ENCODE measurements at regions not wholly inside any gene's neighbourhood (a gene's known extent, or its start where the extent isn't known, plus 50 kb on each side); places are given as distances from the start of the nearest gene placed in this dataset.

DNA sequence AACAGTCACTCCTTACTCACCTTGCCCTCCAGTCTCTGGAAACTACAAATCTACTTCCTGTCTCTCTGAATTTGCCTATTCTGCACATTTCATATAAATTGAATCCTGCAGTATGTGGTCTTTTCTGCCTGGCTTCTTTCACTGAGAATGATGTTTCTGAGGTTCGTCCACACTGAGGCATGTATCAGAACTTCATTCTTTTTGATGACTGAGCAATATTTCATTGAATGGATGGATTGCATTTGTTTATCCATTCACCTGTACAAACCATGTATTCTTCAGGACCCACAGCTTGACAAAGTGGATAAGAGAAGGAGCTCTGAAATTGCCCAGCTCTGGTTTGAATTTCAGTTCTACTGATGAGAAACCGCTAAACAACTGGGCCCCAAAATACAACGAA is 118.9 kb upstream of the ARRDC4 start:
- DNase-seq (ENCODE audit: low read depth in 2 of 2) = no peak
- Histone ChIP-seq H3K27ac (ENCODE audit: insufficient read depth, low read length) (no peak overlapping the region), H3K9me3 (ENCODE audit: control insufficient read depth, insufficient read depth, low read depth, low read length) (no peaks in the 10 kb centered on the region), H3K4me3 (replicated peaks in 1 of 4; ENCODE audit: control extremely low read depth in 1 of 4, insufficient read depth in 1 of 4, low read depth in 3 of 4, low read length in 4 of 4) (no peak overlapping the region), H3K36me3 (ENCODE audit: control insufficient read depth, insufficient read depth, low read length) (no peaks in the 10 kb centered on the region), H2AFZ (ENCODE audit: low read length) (no peak overlapping the region), H4K20me1 (ENCODE audit: control insufficient read depth, extremely low read depth, insufficient read depth, low read length) (no peaks in the 10 kb centered on the region), H3K27me3 (ENCODE audit: control insufficient read depth, insufficient read depth, low read length) (no peaks in the 10 kb centered on the region), H3K4me1 (ENCODE audit: control insufficient read depth, extremely low read depth, insufficient read depth, low read length) (no peaks in the 10 kb centered on the region), H3K4me2 (ENCODE audit: extremely low read depth, insufficient read depth, low read length) (no peak overlapping the region), H3K9ac (ENCODE audit: insufficient read depth, low read length) (no peak overlapping the region), H3K79me2 (ENCODE audit: control insufficient read depth, insufficient read depth, low read length) (no peaks in the 10 kb centered on the region)
- TF ChIP-seq, protein P1, sequence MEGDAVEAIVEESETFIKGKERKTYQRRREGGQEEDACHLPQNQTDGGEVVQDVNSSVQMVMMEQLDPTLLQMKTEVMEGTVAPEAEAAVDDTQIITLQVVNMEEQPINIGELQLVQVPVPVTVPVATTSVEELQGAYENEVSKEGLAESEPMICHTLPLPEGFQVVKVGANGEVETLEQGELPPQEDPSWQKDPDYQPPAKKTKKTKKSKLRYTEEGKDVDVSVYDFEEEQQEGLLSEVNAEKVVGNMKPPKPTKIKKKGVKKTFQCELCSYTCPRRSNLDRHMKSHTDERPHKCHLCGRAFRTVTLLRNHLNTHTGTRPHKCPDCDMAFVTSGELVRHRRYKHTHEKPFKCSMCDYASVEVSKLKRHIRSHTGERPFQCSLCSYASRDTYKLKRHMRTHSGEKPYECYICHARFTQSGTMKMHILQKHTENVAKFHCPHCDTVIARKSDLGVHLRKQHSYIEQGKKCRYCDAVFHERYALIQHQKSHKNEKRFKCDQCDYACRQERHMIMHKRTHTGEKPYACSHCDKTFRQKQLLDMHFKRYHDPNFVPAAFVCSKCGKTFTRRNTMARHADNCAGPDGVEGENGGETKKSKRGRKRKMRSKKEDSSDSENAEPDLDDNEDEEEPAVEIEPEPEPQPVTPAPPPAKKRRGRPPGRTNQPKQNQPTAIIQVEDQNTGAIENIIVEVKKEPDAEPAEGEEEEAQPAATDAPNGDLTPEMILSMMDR (conservative IDR thresholded peaks at IDR 0.05 in 1 of 2, IDR thresholded peaks at IDR 0.05 in 1 of 2; ENCODE audit: low read depth in 1 of 2, low read length in 2 of 2) = no peak
- no peak for TF ChIP-seq EZH2 (IDR thresholded peaks at IDR 0.05; ENCODE audit: low read length, missing control alignments)

DNA sequence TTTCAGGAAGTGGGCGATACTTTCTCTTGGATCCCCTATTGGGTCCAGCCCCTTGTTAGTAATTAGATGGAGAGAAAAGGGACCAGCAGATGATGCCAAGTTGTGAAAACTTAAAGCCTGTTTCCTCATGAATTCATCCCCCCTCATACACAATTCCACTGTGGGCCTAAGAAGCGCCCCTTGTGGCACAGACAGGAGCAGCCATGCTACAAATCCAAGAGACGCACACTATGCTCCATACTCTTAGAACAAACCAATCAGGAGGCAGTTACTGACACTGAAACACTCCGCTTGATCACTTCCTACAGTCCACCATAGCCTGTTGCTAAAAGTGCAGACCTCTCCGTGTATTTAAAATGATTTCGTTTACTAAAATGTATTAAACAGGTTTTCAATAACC is 111.3 kb upstream of the ARRDC4 start:
- no peak overlapping the region for H2AFZ ChIP-seq (ENCODE audit: low read length)
- DNase-seq (ENCODE audit: low read depth in 2 of 2) = no peak
- H3K9ac ChIP-seq (ENCODE audit: insufficient read depth, low read length) = no peak overlapping the region
- H3K27ac ChIP-seq (ENCODE audit: insufficient read depth, low read length) = no peak overlapping the region
- no peak overlapping the region for H3K4me2 ChIP-seq (ENCODE audit: extremely low read depth, insufficient read depth, low read length)
- TF ChIP-seq, protein P1 (conservative IDR thresholded peaks at IDR 0.05 in 1 of 2, IDR thresholded peaks at IDR 0.05 in 1 of 2; ENCODE audit: low read depth in 1 of 2, low read length in 2 of 2) = no peak
- TF ChIP-seq EZH2 (IDR thresholded peaks at IDR 0.05; ENCODE audit: low read length, missing control alignments) = no peak
- no peaks in the 10 kb centered on the region for H3K36me3 ChIP-seq (ENCODE audit: control insufficient read depth, insufficient read depth, low read length)
- no peak overlapping the region for H3K4me3 ChIP-seq (replicated peaks in 1 of 4; ENCODE audit: control extremely low read depth in 1 of 4, insufficient read depth in 1 of 4, low read depth in 3 of 4, low read length in 4 of 4)
- H3K27me3 ChIP-seq (ENCODE audit: control insufficient read depth, insufficient read depth, low read length) = no peaks in the 10 kb centered on the region
- no peaks in the 10 kb centered on the region for H4K20me1 ChIP-seq (ENCODE audit: control insufficient read depth, extremely low read depth, insufficient read depth, low read length)
- H3K79me2 ChIP-seq (ENCODE audit: control insufficient read depth, insufficient read depth, low read length) = no peaks in the 10 kb centered on the region
- H3K4me1 ChIP-seq (ENCODE audit: control insufficient read depth, extremely low read depth, insufficient read depth, low read length) = no peaks in the 10 kb centered on the region
- H3K9me3 ChIP-seq (ENCODE audit: control insufficient read depth, insufficient read depth, low read depth, low read length) = no peaks in the 10 kb centered on the region

DNA sequence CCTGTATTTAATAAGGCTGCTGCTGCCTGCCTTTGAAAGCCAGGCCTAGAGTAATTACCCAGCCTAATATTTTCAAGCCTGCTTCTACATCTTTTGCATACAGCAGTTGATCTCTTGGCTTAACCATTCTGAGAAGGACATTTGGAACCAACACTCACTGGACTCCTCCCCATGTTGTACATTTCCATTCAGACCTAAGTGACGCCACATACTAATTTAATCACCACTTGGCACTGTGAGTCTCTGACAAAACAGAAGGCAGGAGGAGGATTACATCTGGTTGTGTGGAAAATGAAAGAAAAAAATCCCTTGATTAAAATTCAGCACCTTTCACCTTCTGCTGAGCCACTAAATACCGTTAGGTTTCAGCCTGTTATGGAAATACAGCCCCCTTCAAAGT is 102.2 kb upstream of the ARRDC4 start:
- no peak overlapping the region for H3K4me3 ChIP-seq (replicated peaks in 1 of 4; ENCODE audit: control extremely low read depth in 1 of 4, insufficient read depth in 1 of 4, low read depth in 3 of 4, low read length in 4 of 4)
- no peaks in the 10 kb centered on the region for H3K27me3 ChIP-seq (ENCODE audit: control insufficient read depth, insufficient read depth, low read length)

More for the DNA sequence above, 102.2 kb upstream of the ARRDC4 start:
- no peaks in the 10 kb centered on the region for H3K79me2 ChIP-seq (ENCODE audit: control insufficient read depth, insufficient read depth, low read length)
- no peak for DNase-seq (ENCODE audit: low read depth in 2 of 2)
- TF ChIP-seq, protein P1 (conservative IDR thresholded peaks at IDR 0.05 in 1 of 2, IDR thresholded peaks at IDR 0.05 in 1 of 2; ENCODE audit: low read depth in 1 of 2, low read length in 2 of 2) = no peak
- no peak for TF ChIP-seq EZH2 (IDR thresholded peaks at IDR 0.05; ENCODE audit: low read length, missing control alignments)
- H2AFZ ChIP-seq (ENCODE audit: low read length) = no peak overlapping the region
- no peak overlapping the region for H3K9ac ChIP-seq (ENCODE audit: insufficient read depth, low read length)
- no peaks in the 10 kb centered on the region for H3K36me3 ChIP-seq (ENCODE audit: control insufficient read depth, insufficient read depth, low read length)
- H3K4me1 ChIP-seq (ENCODE audit: control insufficient read depth, extremely low read depth, insufficient read depth, low read length) = no peaks in the 10 kb centered on the region
- no peak overlapping the region for H3K27ac ChIP-seq (ENCODE audit: insufficient read depth, low read length)
- no peaks in the 10 kb centered on the region for H3K9me3 ChIP-seq (ENCODE audit: control insufficient read depth, insufficient read depth, low read depth, low read length)
- H4K20me1 ChIP-seq (ENCODE audit: control insufficient read depth, extremely low read depth, insufficient read depth, low read length) = no peaks in the 10 kb centered on the region
- H3K4me2 ChIP-seq (ENCODE audit: extremely low read depth, insufficient read depth, low read length) = no peak overlapping the region

Data from fibroblast of lung (primary cell).